ENCODE measurements at regions not wholly inside any gene's neighbourhood (a gene's known extent, or its start where the extent isn't known, plus 50 kb on each side); places are given as distances from the start of the nearest gene placed in this dataset.

DNA sequence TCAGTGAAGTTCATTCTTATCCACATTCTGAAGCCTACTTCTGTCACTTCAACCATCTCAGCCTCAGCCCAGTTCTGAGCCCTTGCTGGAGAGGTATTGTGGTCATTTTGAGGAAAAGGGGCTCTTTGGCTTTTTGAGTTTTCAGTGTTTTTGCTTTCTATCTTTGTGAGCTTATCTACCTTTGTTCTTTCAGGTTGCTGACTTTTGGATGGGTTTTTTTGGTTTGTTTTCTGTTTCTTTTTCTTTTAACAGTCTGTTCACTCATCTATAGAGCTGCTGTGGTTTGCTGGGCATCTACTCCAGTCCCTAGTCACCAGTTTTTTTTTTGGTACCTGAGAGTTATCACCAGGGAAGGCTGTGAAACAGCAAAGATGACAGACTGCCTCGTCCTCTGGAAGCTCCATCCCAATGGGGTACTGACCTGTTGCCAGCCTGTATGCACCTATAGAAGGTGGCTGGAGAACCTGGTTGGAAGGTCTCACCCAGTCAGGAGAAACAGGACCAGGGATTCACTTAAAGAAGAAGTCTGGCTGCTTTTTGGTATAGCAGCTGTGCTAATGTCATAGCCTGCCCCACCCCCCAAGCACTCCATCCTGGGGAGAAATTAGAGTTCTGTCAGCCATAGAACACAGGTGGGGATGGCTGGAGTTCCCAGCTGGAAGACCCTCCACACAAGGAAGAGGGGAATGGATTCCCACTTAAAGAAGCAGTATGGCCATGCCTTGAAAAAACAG, 138.6 kb upstream of the TSLP start:
- no peak for TF ChIP-seq YY1 (IDR thresholded peaks at IDR 0.05; ENCODE audit: insufficient read depth, insufficient read length)
- no peak for TF ChIP-seq ZNF274 (IDR thresholded peaks at IDR 0.05; ENCODE audit: low read depth, low read length)
